Stimulated activated CD4-positive, alpha-beta T cell treated with anti-CD3 and anti-CD28 coated beads, Interleukin-1b, Interleukin-23, amount 100 ng/mL, for 4 hours (primary cell): ENCODE measurements at regions not wholly inside any gene's neighbourhood (a gene's known extent, or its start where the extent isn't known, plus 50 kb on each side); places are given as distances from the start of the nearest gene placed in this dataset.

Experiments used
- DNase-seq, 2 donors: peaks; one replicate each; pipeline ENCODE4 v3.0.0-alpha.2; 2020; ENCODE audit warnings: low read depth in 2 of 2

GRCh38 chr10:118501171-118501570, 94.3 kb downstream of the PRLHR start:
- DNase-seq = no peak

GRCh38 chr10:118500477-118501104, 94.9 kb downstream of the PRLHR start:
- no peak for DNase-seq

- no peak for DNase-seq
Measured at GRCh38 chr10:118499186-118499585, 96.3 kb downstream of the PRLHR start.

- DNase-seq = no peak
Measured at GRCh38 chr10:118498623-118499022, 96.8 kb downstream of the PRLHR start.

GRCh38 chr10:118497227-118497626, 98.2 kb downstream of the PRLHR start:
- DNase-seq = no peak

- no peak for DNase-seq
Measured at GRCh38 chr10:118496525-118496924, 98.9 kb downstream of the PRLHR start.

- DNase-seq = no peak
Measured at GRCh38 chr10:118495499-118495898, 99.9 kb downstream of the PRLHR start.

- no peak for DNase-seq
Measured at GRCh38 chr10:118491055-118491454, 104.4 kb downstream of the PRLHR start.

- DNase-seq = no peak
Measured at GRCh38 chr10:118488710-118489497, 106.5 kb downstream of the PRLHR start.

GRCh38 chr10:118485641-118486040, 109.8 kb downstream of the PRLHR start:
- no peak for DNase-seq

GRCh38 chr10:118484152-118484871, 111.1 kb downstream of the PRLHR start:
- no peak for DNase-seq

- DNase-seq = no peak
Measured at GRCh38 chr10:118483496-118483895, 112.0 kb downstream of the PRLHR start.

GRCh38 chr10:118482393-118483331, 112.8 kb downstream of the PRLHR start:
- no peak for DNase-seq

GRCh38 chr10:118481871-118482270, 113.6 kb downstream of the PRLHR start:
- no peak for DNase-seq

- no peak for DNase-seq
Measured at GRCh38 chr10:118475214-118475613, 120.2 kb downstream of the PRLHR start.

GRCh38 chr10:118474111-118474510, 121.3 kb downstream of the PRLHR start:
- no peak for DNase-seq

GRCh38 chr10:118473305-118473960, 122.0 kb downstream of the PRLHR start:
- DNase-seq = no peak

GRCh38 chr10:118472415-118473304, 122.8 kb downstream of the PRLHR start:
- no peak for DNase-seq

- DNase-seq = no peak
Measured at GRCh38 chr10:118471863-118472262, 123.6 kb downstream of the PRLHR start.

- DNase-seq = no peak
Measured at GRCh38 chr10:118470470-118470869, 125.0 kb downstream of the PRLHR start.
